DOHH2 (cell line): ENCODE measurements at regions not wholly inside any gene's neighbourhood (a gene's known extent, or its start where the extent isn't known, plus 50 kb on each side); places are given as distances from the start of the nearest gene placed in this dataset.

ENCODE experiments used
- H3F3A ChIP-seq: fragments of 200-600 bp; sonication (generic), shearing (Covaris generic); 2 replicates; pipeline ENCODE4 v1.6.0; 2016; ENCODE audit warnings: antibody characterized with exemption, mild to moderate bottlenecking; ENCODE audit not compliant: control insufficient read depth, insufficient read depth
- H3K27ac ChIP-seq: fragments of 200-600 bp; sonication (generic); 2 replicates; pipeline ENCODE4 v1.5.1; 2014; ENCODE audit warnings: low read depth, mild to moderate bottlenecking, low read length, moderate library complexity
- H3K27me3 ChIP-seq: fragments of 200-600 bp; sonication (generic); 2 replicates; pipeline ENCODE4 v1.6.1; 2014; ENCODE audit warnings: mild to moderate bottlenecking, low read length, mixed read lengths; ENCODE audit not compliant: control insufficient read depth
- H3K36me3 ChIP-seq: fragments of 200-600 bp; sonication (generic); 2 replicates; pipeline ENCODE4 v1.6.1; 2014; ENCODE audit warnings: mild to moderate bottlenecking, low read length, moderate library complexity, mixed read lengths; ENCODE audit not compliant: control insufficient read depth
- H3K4me1 ChIP-seq: fragments of 200-600 bp; sonication (generic); 2 replicates; pipeline ENCODE4 v1.6.1; 2014; ENCODE audit warnings: mild to moderate bottlenecking, low read length, mixed read lengths; ENCODE audit not compliant: control insufficient read depth
- H3K4me2 ChIP-seq: fragments of 200-600 bp; sonication (generic); 2 replicates; pipeline ENCODE4 v1.6.0; 2014; ENCODE audit warnings: mild to moderate bottlenecking, low read length, moderate library complexity
- H3K4me3 ChIP-seq: fragments of 200-600 bp; sonication (generic); 2 replicates; pipeline ENCODE4 v1.5.1; 2014; ENCODE audit warnings: mild to moderate bottlenecking, low read length, mixed read lengths
- H3K79me2 ChIP-seq: fragments of 200-600 bp; sonication (generic); 2 replicates; pipeline ENCODE4 v1.6.1; 2014; ENCODE audit warnings: mild to moderate bottlenecking, low read length, mixed read lengths; ENCODE audit not compliant: control insufficient read depth
- H3K9me2 ChIP-seq: fragments of 200-600 bp; sonication (generic); replicated peaks from 2 replicates; pipeline ENCODE4 v1.6.1; 2014; ENCODE audit warnings: mild to moderate bottlenecking, low read length, mixed read lengths; ENCODE audit not compliant: control insufficient read depth
- H3K9me3 ChIP-seq: fragments of 200-600 bp; sonication (generic); 2 replicates; pipeline ENCODE4 v1.6.1; 2014; ENCODE audit warnings: antibody characterized with exemption, low read length, mixed read lengths; ENCODE audit not compliant: control insufficient read depth, insufficient read depth
- H4K20me1 ChIP-seq: fragments of 200-600 bp; sonication (generic); 2 replicates; pipeline ENCODE4 v1.6.0; 2014; ENCODE audit warnings: low read depth, mild to moderate bottlenecking, antibody characterized with exemption, low read length, moderate library complexity; ENCODE audit not compliant: control insufficient read depth, insufficient read depth
- CTCF ChIP-seq: fragments of 200-600 bp; sonication (generic); IDR thresholded peaks from one replicate; pipeline ENCODE4 v1.5.1; 2014; ENCODE audit warnings: antibody characterized with exemption, mild to moderate bottlenecking, low read depth, low read length; ENCODE audit not compliant: poor library complexity, severe bottlenecking
- EZH2phosphoT487 ChIP-seq: fragments of 200-600 bp; sonication (generic); IDR thresholded peaks from 2 replicates; pipeline ENCODE4 v1.6.1; 2017; ENCODE audit warnings: borderline replicate concordance, mild to moderate bottlenecking, antibody characterized with exemption, low read length, moderate library complexity, mixed read lengths

GRCh38 chr5:106940986-106941385 lies 729.8 kb downstream of the EFNA5 start:
- no peaks in the 10 kb centered on the region for H3K9me2 ChIP-seq
- no peaks in the 10 kb centered on the region for H4K20me1 ChIP-seq
- TF ChIP-seq EZH2phosphoT487: no peak
- TF ChIP-seq CTCF: no peak
- H3K4me1 ChIP-seq: no peaks in the 10 kb centered on the region
- H3K4me3 ChIP-seq: no peak overlapping the region
- H3K27me3 ChIP-seq: no peaks in the 10 kb centered on the region
- H3K4me2 ChIP-seq: no peak overlapping the region
- no peaks in the 10 kb centered on the region for H3K36me3 ChIP-seq
- no peak overlapping the region for H3K27ac ChIP-seq
- no peaks in the 10 kb centered on the region for H3F3A ChIP-seq
- H3K9me3 ChIP-seq: no peaks in the 10 kb centered on the region
- no peaks in the 10 kb centered on the region for H3K79me2 ChIP-seq

- TF ChIP-seq EZH2phosphoT487 (no peak), CTCF (no peak)
- Histone ChIP-seq H3K27me3 (no peaks in the 10 kb centered on the region), H3K9me3 (no peaks in the 10 kb centered on the region), H3K9me2 (no peaks in the 10 kb centered on the region), H4K20me1 (no peaks in the 10 kb centered on the region), H3F3A (no peaks in the 10 kb centered on the region), H3K36me3 (no peaks in the 10 kb centered on the region), H3K4me3 (no peak overlapping the region), H3K4me1 (no peaks in the 10 kb centered on the region), H3K79me2 (no peaks in the 10 kb centered on the region), H3K27ac (no peak overlapping the region), H3K4me2 (no peak overlapping the region)
Observed at GRCh38 chr5:106940301-106940846, 730.4 kb downstream of the EFNA5 start.

- Histone ChIP-seq H3K9me2 (no peaks in the 10 kb centered on the region), H3K4me1 (no peaks in the 10 kb centered on the region), H3K4me2 (no peak overlapping the region), H3K27me3 (no peaks in the 10 kb centered on the region), H3K79me2 (no peaks in the 10 kb centered on the region), H3K9me3 (no peaks in the 10 kb centered on the region), H3K36me3 (no peaks in the 10 kb centered on the region), H3K27ac (no peak overlapping the region), H3K4me3 (no peak overlapping the region), H3F3A (no peaks in the 10 kb centered on the region), H4K20me1 (no peaks in the 10 kb centered on the region)
- TF ChIP-seq EZH2phosphoT487: no peak
- TF ChIP-seq CTCF: no peak
Observed at GRCh38 chr5:106923409-106923808, 747.3 kb downstream of the EFNA5 start.

- no peaks in the 10 kb centered on the region for H3K27me3 ChIP-seq
- H3K4me1 ChIP-seq: no peaks in the 10 kb centered on the region
- TF ChIP-seq CTCF: no peak
- TF ChIP-seq EZH2phosphoT487: no peak
- no peaks in the 10 kb centered on the region for H4K20me1 ChIP-seq
- no peaks in the 10 kb centered on the region for H3K36me3 ChIP-seq
- no peak overlapping the region for H3K4me2 ChIP-seq
- no peak overlapping the region for H3K27ac ChIP-seq
- H3K4me3 ChIP-seq: no peak overlapping the region
- H3K9me2 ChIP-seq: no peaks in the 10 kb centered on the region
- H3K9me3 ChIP-seq: no peaks in the 10 kb centered on the region
- H3F3A ChIP-seq: no peaks in the 10 kb centered on the region
- no peaks in the 10 kb centered on the region for H3K79me2 ChIP-seq
Observed at GRCh38 chr5:106921567-106921966, 749.2 kb downstream of the EFNA5 start.
